NCI-H69 (cell line): ENCODE measurements at regions not wholly inside any gene's neighbourhood (a gene's known extent, or its start where the extent isn't known, plus 50 kb on each side); places are given as distances from the start of the nearest gene placed in this dataset.
A peak's percentile ranks its signal among the peaks of the same experiment; 100 is the strongest.
"Not testable (repeated sequence)": the region's sequence is repeated elsewhere in the genome, so short reads cannot be mapped to it uniquely, and the experiment has no call there.

Experiments used
- DNase-seq: peaks from one replicate; lab custom pipeline; 2025; lab: John Stamatoyannopoulos, UW

GRCh38 chr13:79987323-79987722 is 353.6 kb downstream of the SPRY2 start:
- no peak for DNase-seq

- no peak for DNase-seq
Observed at GRCh38 chr13:79986890-79987289, 354.0 kb downstream of the SPRY2 start.

GRCh38 chr13:79974935-79975650 is 365.8 kb downstream of the SPRY2 start:
- not testable (repeated sequence) for DNase-seq

- peak; percentile 0 for DNase-seq
Observed at GRCh38 chr13:79973533-79973963, 367.4 kb downstream of the SPRY2 start.

- DNase-seq: no peak
Observed at GRCh38 chr13:79972066-79972569, 368.8 kb downstream of the SPRY2 start.

GRCh38 chr13:79966493-79966895 is 374.4 kb downstream of the SPRY2 start:
- no peak for DNase-seq

GRCh38 chr13:79966059-79966458 is 374.9 kb downstream of the SPRY2 start:
- no peak for DNase-seq

- no peak for DNase-seq
Observed at GRCh38 chr13:79946556-79946955, 394.4 kb downstream of the SPRY2 start.

- DNase-seq: no peak
Observed at GRCh38 chr13:79943346-79944023, 397.4 kb downstream of the SPRY2 start.

- DNase-seq: no peak
Observed at GRCh38 chr13:79941752-79942151, 399.2 kb downstream of the SPRY2 start.

GRCh38 chr13:79939689-79940088 is 401.2 kb downstream of the SPRY2 start:
- DNase-seq: no peak

GRCh38 chr13:79937771-79938216 is 403.1 kb downstream of the SPRY2 start:
- DNase-seq: no peak

- DNase-seq: no peak
Observed at GRCh38 chr13:79937311-79937710, 403.6 kb downstream of the SPRY2 start.

GRCh38 chr13:79936368-79937136 is 404.4 kb downstream of the SPRY2 start:
- DNase-seq: no peak

- no peak for DNase-seq
Observed at GRCh38 chr13:79935121-79935520, 405.8 kb downstream of the SPRY2 start.

- DNase-seq: no peak
Observed at GRCh38 chr13:79933389-79933788, 407.5 kb downstream of the SPRY2 start.

- no peak for DNase-seq
Observed at GRCh38 chr13:79932556-79932955, 408.4 kb downstream of the SPRY2 start.

GRCh38 chr13:79923973-79924556 is 416.9 kb downstream of the SPRY2 start:
- not testable (repeated sequence) for DNase-seq

GRCh38 chr13:79919091-79919490 is 421.8 kb downstream of the SPRY2 start:
- no peak for DNase-seq

- no peak for DNase-seq
Observed at GRCh38 chr13:79918620-79919019, 422.3 kb downstream of the SPRY2 start.

GRCh38 chr13:79917628-79918027 is 423.3 kb downstream of the SPRY2 start:
- no peak for DNase-seq
